Neuron (in vitro differentiated cells): ENCODE measurements at regions not wholly inside any gene's neighbourhood (a gene's known extent, or its start where the extent isn't known, plus 50 kb on each side); places are given as distances from the start of the nearest gene placed in this dataset.

ENCODE experiments used
- H2AFZ ChIP-seq: one replicate; pipeline ENCODE4 v1.6.1; 2013; ENCODE audit warnings: low read depth, mild to moderate bottlenecking, inconsistent platforms, low read length, moderate library complexity
- H3K27me3 ChIP-seq: one replicate; pipeline ENCODE4 v1.6.1; 2013; ENCODE audit warnings: low read length; ENCODE audit not compliant: insufficient read depth
- H3K36me3 ChIP-seq: one replicate; pipeline ENCODE4 v1.6.1; 2013; ENCODE audit warnings: low read length; ENCODE audit not compliant: insufficient read depth
- H3K4me1 ChIP-seq: one replicate; pipeline ENCODE4 v1.6.1; 2013; ENCODE audit warnings: low read length; ENCODE audit not compliant: insufficient read depth
- H3K4me3 ChIP-seq: 2 replicates; pipeline ENCODE4 v1.5.1; 2013; ENCODE audit warnings: mild to moderate bottlenecking, low read length, moderate library complexity
- H3K9me3 ChIP-seq: one replicate; pipeline ENCODE4 v1.6.1; 2013; ENCODE audit warnings: low read length

- no peak overlapping the region for H2AFZ ChIP-seq
- H3K4me3 ChIP-seq: no peak overlapping the region
- H3K4me1 ChIP-seq: no peaks in the 10 kb centered on the region
- no peaks in the 10 kb centered on the region for H3K9me3 ChIP-seq
- no peaks in the 10 kb centered on the region for H3K27me3 ChIP-seq
- no peaks in the 10 kb centered on the region for H3K36me3 ChIP-seq
Measured at GRCh38 chr2:103153580-103154284, 391.9 kb downstream of the TMEM182 start.

- no peaks in the 10 kb centered on the region for H3K36me3 ChIP-seq
- H3K4me3 ChIP-seq: no peak overlapping the region
- no peaks in the 10 kb centered on the region for H3K4me1 ChIP-seq
- H3K27me3 ChIP-seq: no peaks in the 10 kb centered on the region
- no peaks in the 10 kb centered on the region for H3K9me3 ChIP-seq
- H2AFZ ChIP-seq: no peak overlapping the region
Measured at GRCh38 chr2:103155308-103155707, 393.5 kb downstream of the TMEM182 start.

- H3K27me3 ChIP-seq: no peaks in the 10 kb centered on the region
- no peaks in the 10 kb centered on the region for H3K36me3 ChIP-seq
- H2AFZ ChIP-seq: no peak overlapping the region
- H3K9me3 ChIP-seq: no peaks in the 10 kb centered on the region
- no peak overlapping the region for H3K4me3 ChIP-seq
- H3K4me1 ChIP-seq: peaks cover 10% of the 10 kb centered on the region
Measured at GRCh38 chr2:103159018-103159417, 397.2 kb downstream of the TMEM182 start.

GRCh38 chr2:103161456-103162289, 399.8 kb downstream of the TMEM182 start:
- Histone ChIP-seq H3K27me3 (no peaks in the 10 kb centered on the region), H3K4me3 (no peak overlapping the region), H3K9me3 (no peaks in the 10 kb centered on the region), H3K36me3 (no peaks in the 10 kb centered on the region), H3K4me1 (peaks cover 10% of the 10 kb centered on the region), H2AFZ (peak overlapping the region; percentile 41)

- peaks cover 10% of the 10 kb centered on the region for H3K4me1 ChIP-seq
- no peak overlapping the region for H2AFZ ChIP-seq
- H3K4me3 ChIP-seq: no peak overlapping the region
- no peaks in the 10 kb centered on the region for H3K36me3 ChIP-seq
- no peaks in the 10 kb centered on the region for H3K9me3 ChIP-seq
- H3K27me3 ChIP-seq: no peaks in the 10 kb centered on the region
Measured at GRCh38 chr2:103164748-103165147, 402.9 kb downstream of the TMEM182 start.

- Histone ChIP-seq H3K27me3 (no peaks in the 10 kb centered on the region), H3K36me3 (no peaks in the 10 kb centered on the region), H3K4me3 (no peak overlapping the region), H3K4me1 (peaks cover 10% of the 10 kb centered on the region), H3K9me3 (no peaks in the 10 kb centered on the region), H2AFZ (no peak overlapping the region)
Measured at GRCh38 chr2:103165836-103166235, 404.0 kb downstream of the TMEM182 start.

- Histone ChIP-seq H3K27me3 (no peaks in the 10 kb centered on the region), H3K9me3 (no peaks in the 10 kb centered on the region), H2AFZ (no peak overlapping the region), H3K36me3 (no peaks in the 10 kb centered on the region), H3K4me1 (peaks cover 8% of the 10 kb centered on the region), H3K4me3 (no peak overlapping the region)
Measured at GRCh38 chr2:103166456-103167324, 404.9 kb downstream of the TMEM182 start.

- Histone ChIP-seq H3K4me3 (no peak overlapping the region), H3K27me3 (no peaks in the 10 kb centered on the region), H3K9me3 (no peaks in the 10 kb centered on the region), H2AFZ (no peak overlapping the region), H3K4me1 (no peaks in the 10 kb centered on the region), H3K36me3 (no peaks in the 10 kb centered on the region)
Measured at GRCh38 chr2:103167599-103167998, 405.8 kb downstream of the TMEM182 start.

- Histone ChIP-seq H3K36me3 (no peaks in the 10 kb centered on the region), H3K4me1 (no peaks in the 10 kb centered on the region), H3K9me3 (no peaks in the 10 kb centered on the region), H3K4me3 (no peak overlapping the region), H2AFZ (no peak overlapping the region), H3K27me3 (no peaks in the 10 kb centered on the region)
Measured at GRCh38 chr2:103169861-103170260, 408.0 kb downstream of the TMEM182 start.

- H3K9me3 ChIP-seq: no peaks in the 10 kb centered on the region
- H3K36me3 ChIP-seq: no peaks in the 10 kb centered on the region
- H3K4me3 ChIP-seq: no peak overlapping the region
- no peak overlapping the region for H2AFZ ChIP-seq
- no peaks in the 10 kb centered on the region for H3K4me1 ChIP-seq
- no peaks in the 10 kb centered on the region for H3K27me3 ChIP-seq
Measured at GRCh38 chr2:103172821-103173220, 411.0 kb downstream of the TMEM182 start.

- Histone ChIP-seq H3K36me3 (no peaks in the 10 kb centered on the region), H3K4me3 (no peak overlapping the region), H3K27me3 (no peaks in the 10 kb centered on the region), H3K9me3 (no peaks in the 10 kb centered on the region), H3K4me1 (no peaks in the 10 kb centered on the region), H2AFZ (no peak overlapping the region)
Measured at GRCh38 chr2:103174711-103175110, 412.9 kb downstream of the TMEM182 start.

GRCh38 chr2:103176294-103176915, 414.6 kb downstream of the TMEM182 start:
- H3K36me3 ChIP-seq: no peaks in the 10 kb centered on the region
- H2AFZ ChIP-seq: peak overlapping the region; percentile 32
- no peaks in the 10 kb centered on the region for H3K4me1 ChIP-seq
- H3K4me3 ChIP-seq: no peak overlapping the region
- no peaks in the 10 kb centered on the region for H3K27me3 ChIP-seq
- no peaks in the 10 kb centered on the region for H3K9me3 ChIP-seq
